IMR-90 (cell line): ENCODE measurements at regions not wholly inside any gene's neighbourhood (a gene's known extent, or its start where the extent isn't known, plus 50 kb on each side); places are given as distances from the start of the nearest gene placed in this dataset.

ENCODE experiments used
- ATAC-seq: fragments of 200-7000 bp; cut with Tn5 transposase; 2 replicates; pipeline ENCODE4 v1.9.1; 2020; ENCODE audit warnings: low read depth, mild to moderate bottlenecking, moderate library complexity
- BruUV-seq: library from RNA; stranded (reverse); fragments of 400-500 nt; replicated peaks from 2 replicates; lab custom pipeline; 2021; lab: Mats Ljungman, UMichigan
- CTCF ChIA-PET: fragments of 300-600 bp; formaldehyde crosslinking; extraction: SDS; loops from one replicate; lab custom pipeline; 2021; ENCODE audit warnings: antibody characterized with exemption; lab: Yijun Ruan, JAX
- POLR2A ChIA-PET: fragments of 300-600 bp; sonication (Branson Sonifier 250); formaldehyde crosslinking; loops from one replicate; lab custom pipeline; 2022; ENCODE audit warnings: antibody characterized with exemption; ENCODE audit not compliant: unreplicated experiment; lab: Charles Lee
- DNase-seq: peaks from one replicate; pipeline ENCODE4 v3.0.0; 2013
- H2AFZ ChIP-seq: replicated peaks from 2 replicates; pipeline ENCODE3; 2013; ENCODE audit warnings: low read length, mild to moderate bottlenecking; ENCODE audit not compliant: poor library complexity
- H2AK5ac ChIP-seq: 2 replicates; pipeline ENCODE4 v1.6.1; 2013; ENCODE audit warnings: low read depth, low read length, inconsistent platforms
- H2AK9ac ChIP-seq: replicated peaks from 2 replicates; pipeline ENCODE3; 2013; ENCODE audit warnings: mild to moderate bottlenecking, low read depth, low read length, moderate library complexity; ENCODE audit not compliant: poor library complexity
- H2BK120ac ChIP-seq: 2 replicates; pipeline ENCODE4 v1.6.1; 2013; ENCODE audit warnings: low read depth, low read length, inconsistent platforms
- H2BK15ac ChIP-seq: 3 replicates; pipeline ENCODE4 v1.6.1; 2013; ENCODE audit warnings: low read depth, low read length, inconsistent platforms
- H2BK20ac ChIP-seq: 2 replicates; pipeline ENCODE4 v1.6.1; 2013; ENCODE audit warnings: low read depth, mild to moderate bottlenecking, inconsistent platforms, low read length, moderate library complexity
- H2BK5ac ChIP-seq: 2 replicates; pipeline ENCODE4 v1.6.1; 2013; ENCODE audit warnings: mild to moderate bottlenecking, low read depth, low read length, inconsistent platforms; ENCODE audit not compliant: poor library complexity, severe bottlenecking
- H3K14ac ChIP-seq: replicated peaks from 2 replicates; pipeline ENCODE4 v1.6.1; 2013; ENCODE audit warnings: low read depth, low read length, inconsistent platforms
- H3K18ac ChIP-seq: 2 replicates; pipeline ENCODE4 v1.6.1; 2013; ENCODE audit warnings: low read depth, low read length, control low read depth
- H3K23ac ChIP-seq: 2 replicates; pipeline ENCODE4 v1.6.1; 2013; ENCODE audit warnings: low read depth, low read length, inconsistent platforms
- H3K27ac ChIP-seq: 2 replicates; pipeline ENCODE4 v1.5.1; 2013; ENCODE audit warnings: mild to moderate bottlenecking, control low read depth, low read length; ENCODE audit not compliant: insufficient read depth
- H3K27me3 ChIP-seq: 2 replicates; pipeline ENCODE4 v1.6.1; 2013; ENCODE audit warnings: low read length; ENCODE audit not compliant: control insufficient read depth, insufficient read depth
- H3K36me3 ChIP-seq: 2 replicates; pipeline ENCODE4 v1.6.1; 2013; ENCODE audit warnings: low read length, mixed read lengths; ENCODE audit not compliant: control insufficient read depth, insufficient read depth
- H3K4ac ChIP-seq: 2 replicates; pipeline ENCODE4 v1.6.1; 2013; ENCODE audit warnings: low read depth, low read length, inconsistent platforms
- H3K4me1 ChIP-seq: 2 replicates; pipeline ENCODE4 v1.6.1; 2013; ENCODE audit warnings: low read length, mixed read lengths; ENCODE audit not compliant: control insufficient read depth, insufficient read depth
- H3K4me2 ChIP-seq: 2 replicates; pipeline ENCODE4 v1.6.1; 2013; ENCODE audit warnings: low read depth, mild to moderate bottlenecking, control low read depth, low read length, moderate library complexity
- H3K4me3 ChIP-seq: 2 replicates; pipeline ENCODE4 v1.5.1; 2013; ENCODE audit warnings: low read depth, mild to moderate bottlenecking, control low read depth, low read length, moderate library complexity; ENCODE audit not compliant: insufficient read depth
- H3K56ac ChIP-seq: 2 replicates; pipeline ENCODE4 v1.6.1; 2013; ENCODE audit warnings: low read length, inconsistent platforms; ENCODE audit not compliant: insufficient read depth; ENCODE audit errors: extremely low read depth
- H3K79me1 ChIP-seq, 2 experiments: 2 replicates each; pipeline ENCODE4 v1.6.1; 2013; ENCODE audit warnings: low read length in 2 of 2, inconsistent platforms in 1 of 2, low read depth in 1 of 2
- H3K9ac ChIP-seq: 2 replicates; pipeline ENCODE4 v1.6.1; 2013; ENCODE audit warnings: low read depth, low read length, control low read depth
- H3K9me1 ChIP-seq: 2 replicates; pipeline ENCODE4 v1.6.1; 2013; ENCODE audit warnings: low read length, inconsistent platforms; ENCODE audit not compliant: insufficient read depth
- H3K9me3 ChIP-seq: 2 replicates; pipeline ENCODE4 v1.6.1; 2013; ENCODE audit warnings: low read length; ENCODE audit not compliant: control insufficient read depth, insufficient read depth
- H4K20me1 ChIP-seq: 2 replicates; pipeline ENCODE4 v1.6.1; 2013; ENCODE audit warnings: low read length, inconsistent platforms; ENCODE audit not compliant: insufficient read depth
- H4K5ac ChIP-seq: 2 replicates; pipeline ENCODE4 v1.6.1; 2013; ENCODE audit warnings: mild to moderate bottlenecking, low read depth, low read length, control low read depth
- H4K8ac ChIP-seq, 2 experiments: 2 replicates each; pipeline ENCODE4 v1.6.1; 2013; ENCODE audit warnings: low read depth in 2 of 2, low read length in 2 of 2, control low read depth in 1 of 2, inconsistent platforms in 1 of 2
- H4K91ac ChIP-seq: 2 replicates; pipeline ENCODE4 v1.6.1; 2013; ENCODE audit warnings: low read depth, low read length, inconsistent platforms; ENCODE audit not compliant: insufficient read depth
- BHLHE40 ChIP-seq: fragments of 150-350 bp; IDR thresholded peaks from 2 replicates; pipeline ENCODE4 v1.6.1; 2016; ENCODE audit warnings: mild to moderate bottlenecking, low read depth, low read length
- CEBPB ChIP-seq: IDR thresholded peaks from 2 replicates; pipeline ENCODE4 v1.6.1; 2012; ENCODE audit warnings: low read depth, low read length, improper control_type of control experiment
- CHD1 ChIP-seq: IDR thresholded peaks from 2 replicates; pipeline ENCODE4 v1.6.1; 2012; ENCODE audit warnings: low read depth, low read length, improper control_type of control experiment
- CTCF ChIP-seq: conservative IDR thresholded peaks from 2 replicates; pipeline ENCODE4 v1.5.1; 2012; ENCODE audit warnings: mild to moderate bottlenecking, low read depth, low read length, improper control_type of control experiment
- ELK1 ChIP-seq: fragments of 150-350 bp; IDR thresholded peaks from 2 replicates; pipeline ENCODE4 v1.6.1; 2016; ENCODE audit warnings: low read depth, mild to moderate bottlenecking, low read length, moderate library complexity, borderline replicate concordance
- FOS ChIP-seq: fragments of 150-350 bp; IDR thresholded peaks from 2 replicates; pipeline ENCODE4 v1.6.1; 2016; ENCODE audit warnings: low read depth, low read length
- MAFK ChIP-seq: IDR thresholded peaks from 2 replicates; pipeline ENCODE4 v1.6.1; 2012; ENCODE audit warnings: low read depth, low read length, improper control_type of control experiment
- MAZ ChIP-seq: IDR thresholded peaks from 2 replicates; pipeline ENCODE4 v1.6.1; 2012; ENCODE audit warnings: low read depth, mild to moderate bottlenecking, low read length, improper control_type of control experiment, moderate library complexity, borderline replicate concordance
- MXI1 ChIP-seq: IDR thresholded peaks from 2 replicates; pipeline ENCODE4 v1.6.1; 2012; ENCODE audit warnings: low read depth, mild to moderate bottlenecking, low read length, moderate library complexity, borderline replicate concordance
- NFE2L2 ChIP-seq: fragments of 150-350 bp; IDR thresholded peaks from 2 replicates; pipeline ENCODE4 v1.6.1; 2016; ENCODE audit warnings: low read depth, mild to moderate bottlenecking, low read length
- POLR2A ChIP-seq: IDR thresholded peaks from 2 replicates; pipeline ENCODE4 v1.6.1; 2012; ENCODE audit warnings: mild to moderate bottlenecking, low read depth, low read length
- RAD21 ChIP-seq: IDR thresholded peaks from 2 replicates; pipeline ENCODE4 v1.6.1; 2012; ENCODE audit warnings: low read length, improper control_type of control experiment
- RCOR1 ChIP-seq: IDR thresholded peaks from 2 replicates; pipeline ENCODE4 v1.6.1; 2012; ENCODE audit warnings: mild to moderate bottlenecking, low read length, improper control_type of control experiment; ENCODE audit not compliant: insufficient replicate concordance
- RFX5 ChIP-seq: IDR thresholded peaks from 2 replicates; pipeline ENCODE4 v1.8.0; 2012; ENCODE audit warnings: low read depth, mild to moderate bottlenecking, low read length, moderate library complexity
- SMC3 ChIP-seq: fragments of 150-350 bp; IDR thresholded peaks from 2 replicates; pipeline ENCODE4 v1.6.1; 2016; ENCODE audit warnings: low read depth, mild to moderate bottlenecking, antibody characterized with exemption, low read length, moderate library complexity
- USF2 ChIP-seq: fragments of 150-350 bp; IDR thresholded peaks from 2 replicates; pipeline ENCODE4 v1.6.1; 2017; ENCODE audit warnings: mild to moderate bottlenecking, antibody characterized with exemption, low read length, low read depth
- WGBS, 2 experiments: methylation state at CpG; one replicate each; pipeline versions ENCODE4 v1.1.5 to v1.1.7; 2013; ENCODE audit warnings: missing lambda C conversion rate in 2 of 2; ENCODE audit not compliant: insufficient read length in 1 of 2; ENCODE audit errors: extremely low coverage in 2 of 2; 5-methylcytosine and 5-hydroxymethylcytosine counted together
- dilution Hi-C: fragments of 300-500 bp; cut with HindIII; formaldehyde crosslinking; loops from one replicate; pipeline ENCODE4 v1.14.3; 2018; ENCODE audit warnings: low sequenced_read_pairs; ENCODE audit not compliant: unreplicated experiment
- in situ Hi-C: fragments of 300-500 bp; cut with MboI; formaldehyde crosslinking; loops from 3 replicates; pipeline ENCODE4 v1.14.3; 2019; ENCODE audit warnings: low sequenced_read_pairs, inconsistent platforms, mixed read lengths
- intact Hi-C: fragments of 100-400 bp; cut with micrococcal nuclease; formaldehyde crosslinking; loops from 2 replicates; pipeline ENCODE4 v1.10.0; 2022

DNA sequence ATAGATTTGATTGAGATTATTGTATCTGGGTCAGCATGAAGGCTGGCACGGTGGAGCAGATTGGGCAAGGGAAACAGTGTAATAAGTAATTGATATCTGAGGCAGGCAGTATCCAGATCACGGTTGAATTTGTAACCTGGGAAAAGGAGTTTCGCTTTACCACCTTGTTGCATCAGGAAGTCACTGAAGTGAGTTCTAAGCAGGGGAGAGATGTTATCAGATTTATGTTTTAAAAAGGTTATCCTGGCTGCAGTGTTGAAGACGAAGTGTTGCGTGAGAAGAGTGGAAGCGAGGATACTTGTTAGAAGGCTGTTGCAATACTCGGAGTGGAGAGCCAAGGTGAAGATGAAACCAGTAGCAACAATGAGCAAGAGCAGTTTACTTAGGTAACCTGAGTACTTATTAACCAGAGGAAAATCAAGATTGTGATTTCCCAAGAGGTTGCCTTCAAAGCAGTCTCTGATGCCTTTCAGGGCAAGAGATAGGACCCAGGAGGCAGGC is 77.8 kb downstream of the LHX9 start:
- Histone ChIP-seq H2BK120ac (no peak overlapping the region), H3K27ac (no peak overlapping the region), H4K20me1 (no peaks in the 10 kb centered on the region), H3K27me3 (no peaks in the 10 kb centered on the region), H3K23ac (no peak overlapping the region), H2BK5ac (no peak overlapping the region), H2BK20ac (no peak overlapping the region), H3K4me2 (no peak overlapping the region), H3K36me3 (no peaks in the 10 kb centered on the region), H2BK15ac (no peak overlapping the region), H3K4me3 (no peak overlapping the region), H4K8ac (no peak overlapping the region), H3K9ac (no peak overlapping the region), H4K5ac (no peak overlapping the region), H3K14ac (peak overlapping the region; percentile 22; the same call in 1 of the 2 replicates), H2AFZ (peak overlapping the region; percentile 58), H3K9me3 (no peaks in the 10 kb centered on the region), H2AK9ac (no peak overlapping the region), H3K18ac (no peak overlapping the region), H3K4ac (no peak overlapping the region), H3K4me1 (no peaks in the 10 kb centered on the region), H2AK5ac (no peak overlapping the region), H3K79me1 (no peaks in the 10 kb centered on the region), H4K91ac (no peak overlapping the region), H3K56ac (no peak overlapping the region), H3K9me1 (peaks cover 5% of the 10 kb centered on the region; the same call in 1 of the 2 replicates)
- CTCF ChIA-PET, result no interaction called here
- POLR2A ChIA-PET, result no interaction called here
- DNase-seq (peak; percentile 2), ATAC-seq (no peak)
- intact Hi-C loops (no loop called here), in situ Hi-C loops (no loop called here), dilution Hi-C loops (no loop called here)
- TF ChIP-seq MAFK, result no peak
- TF ChIP-seq NFE2L2, result no peak
- no peak for TF ChIP-seq SMC3
- no peak for TF ChIP-seq CEBPB
- TF ChIP-seq RAD21, result no peak
- no peak for TF ChIP-seq MXI1
- no peak for TF ChIP-seq BHLHE40
- no peak for TF ChIP-seq FOS
- no peak for TF ChIP-seq POLR2A
- no peak for TF ChIP-seq MAZ
- TF ChIP-seq USF2, result no peak
- no peak for TF ChIP-seq RFX5
- no peak for TF ChIP-seq CTCF
- TF ChIP-seq ELK1, result no peak
- no peak for TF ChIP-seq CHD1
- TF ChIP-seq RCOR1, result no peak
- BruUV-seq, result no TSS peak
- WGBS, 2 experiments, result 98% methylated on average over 7 of the region's 7 CpGs; no CpG with 5 or more reads in 1 of the 2 experiments
